Middle frontal gyrus (tissue), 1 donor: ENCODE measurements at regions not wholly inside any gene's neighbourhood (a gene's known extent, or its start where the extent isn't known, plus 50 kb on each side); places are given as distances from the start of the nearest gene placed in this dataset.
A peak's percentile ranks its signal among the peaks of the same experiment; 100 is the strongest.
"Not testable (repeated sequence)": the region's sequence is repeated elsewhere in the genome, so short reads cannot be mapped to it uniquely, and the experiment has no call there.

Experiments used
- DNase-seq: peaks from one replicate; pipeline ENCODE4 v3.0.0-alpha.2; 2015; ENCODE audit warnings: low spot score; ENCODE audit errors: extremely low spot score

DNA sequence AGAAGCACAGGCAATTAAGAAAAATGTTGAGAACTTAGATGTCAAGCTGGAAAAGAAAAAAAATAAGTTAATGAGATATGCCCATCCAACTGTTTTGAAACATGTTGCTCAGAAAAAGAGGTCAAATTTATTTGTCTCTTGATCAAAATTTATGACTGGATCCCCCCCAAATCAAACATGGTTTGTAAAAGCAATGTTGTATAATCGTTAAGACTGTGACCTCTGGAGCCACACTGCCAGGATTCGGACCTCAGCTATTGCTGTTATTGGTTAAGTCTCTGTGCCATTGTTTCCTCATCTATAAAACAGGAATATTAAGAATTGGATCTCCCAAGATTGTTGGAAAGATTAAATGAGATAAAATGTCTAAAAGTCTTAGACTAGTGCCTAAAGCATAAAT, 51.9 kb upstream of the LRRK2 start:
- no peak for DNase-seq

DNA sequence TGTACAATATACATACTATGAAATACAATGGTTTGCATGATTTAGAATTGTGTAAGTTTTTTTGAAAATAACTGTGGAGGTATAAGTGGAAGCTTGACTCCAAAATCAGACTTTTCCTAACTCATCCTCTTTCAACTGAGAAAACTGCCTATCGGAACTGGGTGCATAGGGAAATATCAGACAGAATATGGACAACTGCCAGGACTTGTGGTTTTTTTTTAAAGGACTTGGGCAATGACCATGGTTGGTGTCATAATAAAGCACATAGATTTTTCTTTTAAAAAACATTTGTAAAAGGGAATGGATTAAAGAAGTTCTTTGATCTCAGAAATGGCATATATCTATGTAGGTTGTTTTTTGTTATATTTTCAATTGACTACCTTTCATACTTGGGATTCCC, 53.3 kb upstream of the LRRK2 start:
- DNase-seq, result no peak

DNA sequence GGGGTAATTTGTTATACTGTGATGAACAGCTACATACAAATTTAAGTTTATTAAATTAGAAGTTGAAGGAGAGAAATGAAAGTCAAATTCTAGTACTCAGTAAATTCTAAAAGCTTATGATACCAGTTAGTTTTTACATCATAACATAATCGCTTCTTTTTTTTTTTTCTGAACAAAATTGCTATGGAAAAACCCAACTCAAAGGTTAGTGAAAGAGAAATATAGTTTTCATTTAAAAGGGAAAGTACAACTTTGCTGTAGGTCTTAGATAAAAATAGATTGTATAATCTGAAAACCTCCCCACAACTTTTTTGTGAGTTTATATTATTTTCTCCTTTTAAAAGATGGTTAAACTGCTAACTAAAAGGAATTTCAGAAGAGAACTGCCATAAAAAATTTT, 53.7 kb upstream of the LRRK2 start:
- no peak for DNase-seq

GRCh38 chr12:40170593-40170992, 54.2 kb upstream of the LRRK2 start:
- DNase-seq, result no peak

DNA sequence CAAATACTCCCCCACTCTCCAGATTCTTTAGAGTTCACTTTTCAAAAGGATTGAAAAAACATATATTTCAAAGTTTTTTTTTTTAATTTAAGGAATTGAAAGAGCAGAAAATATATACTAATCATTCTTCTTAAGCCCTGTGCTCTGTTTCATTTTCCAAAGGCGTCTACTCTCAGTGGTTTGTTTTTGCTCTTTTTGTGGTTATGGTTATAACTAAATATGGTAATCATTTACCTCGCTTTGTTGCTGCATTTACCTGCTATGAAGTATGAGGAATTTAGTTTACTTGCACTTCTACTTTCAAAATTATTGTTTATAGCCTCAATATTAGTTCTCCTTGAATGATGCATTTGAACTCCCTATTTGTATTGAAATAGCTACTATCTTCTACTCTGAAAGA, 55.9 kb upstream of the LRRK2 start:
- DNase-seq, result no peak

DNA sequence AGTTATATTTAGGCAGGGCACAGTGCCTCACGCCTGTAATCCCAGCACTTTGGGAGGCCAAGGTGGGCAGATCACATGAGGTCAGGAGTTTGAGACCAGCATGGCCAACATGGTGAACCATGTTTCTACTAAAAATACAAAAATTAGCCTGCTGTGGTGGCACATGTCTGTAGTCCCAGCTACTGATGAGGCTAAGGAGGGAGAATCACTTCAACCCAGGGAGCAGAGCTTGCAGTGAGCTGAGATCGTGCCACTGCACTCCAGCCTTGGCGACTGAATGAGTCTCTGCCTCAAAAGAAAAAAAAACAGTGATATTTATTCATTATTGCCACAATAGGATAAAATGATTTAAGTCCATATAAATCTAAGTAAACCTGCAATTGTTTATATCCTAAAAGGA, 56.4 kb upstream of the LRRK2 start:
- not testable (repeated sequence) for DNase-seq

DNA sequence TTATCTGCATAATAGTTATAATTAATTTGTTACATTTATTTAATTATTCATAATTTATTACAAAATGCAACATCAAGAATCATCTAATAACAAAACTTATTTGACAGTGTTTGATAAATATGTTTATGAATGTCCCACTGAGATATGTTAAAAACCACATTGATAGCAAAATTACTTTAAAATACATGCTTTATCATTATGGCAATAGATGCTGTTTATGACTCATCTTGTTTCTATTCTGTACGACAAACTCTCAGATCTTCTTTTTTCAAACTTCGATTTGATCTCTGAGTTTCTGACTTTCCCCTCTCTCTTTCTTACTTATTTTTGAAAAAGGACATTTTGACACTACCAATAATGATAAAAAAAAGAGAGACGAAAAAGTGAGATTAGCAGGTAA, 56.8 kb upstream of the LRRK2 start:
- no peak for DNase-seq

DNA sequence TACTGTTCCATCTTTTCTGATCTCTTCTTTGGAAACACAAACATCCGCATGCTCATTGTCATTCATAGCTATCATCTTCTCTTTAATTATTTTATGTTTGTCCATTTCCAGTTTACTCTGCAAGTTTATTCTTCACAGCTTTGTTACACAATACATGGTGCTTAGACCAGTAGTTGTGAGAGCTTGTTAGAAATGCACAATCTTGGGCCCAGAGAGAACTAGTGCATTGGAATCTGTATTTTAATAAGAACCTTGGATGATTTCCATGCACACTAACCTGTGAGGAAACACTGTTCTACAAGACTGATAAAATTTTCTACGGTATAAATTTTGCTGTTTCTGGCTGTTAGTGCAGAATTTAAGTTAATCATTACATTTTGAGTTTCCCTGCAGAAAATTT, 59.3 kb upstream of the SLC2A13 start:
- DNase-seq, result no peak

DNA sequence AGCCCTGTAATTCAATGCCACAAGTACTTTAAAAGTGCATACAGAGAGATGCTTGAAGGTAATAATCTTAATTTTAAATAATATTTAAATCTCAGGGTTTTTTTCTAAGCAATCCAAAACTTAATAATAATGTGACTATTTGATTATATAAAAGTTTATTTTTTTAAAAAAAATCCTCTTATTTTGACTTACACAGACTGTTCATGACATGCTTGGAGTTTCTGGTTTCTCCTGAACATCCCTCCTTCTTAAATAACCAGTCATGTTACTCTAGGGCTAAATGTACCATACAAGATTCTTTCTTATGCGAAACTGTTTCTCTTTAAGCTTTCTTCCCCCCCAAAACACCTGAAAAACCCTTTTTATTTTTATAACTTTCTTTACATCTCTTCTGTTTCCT, 58.2 kb upstream of the SLC2A13 start:
- DNase-seq, result no peak

GRCh38 chr12:40162033-40162432, 56.2 kb upstream of the SLC2A13 start:
- no peak for DNase-seq

- DNase-seq, result no peak
These were observed 52.8 kb upstream of the SLC2A13 start for GRCh38 chr12:40158592-40159111.

DNA sequence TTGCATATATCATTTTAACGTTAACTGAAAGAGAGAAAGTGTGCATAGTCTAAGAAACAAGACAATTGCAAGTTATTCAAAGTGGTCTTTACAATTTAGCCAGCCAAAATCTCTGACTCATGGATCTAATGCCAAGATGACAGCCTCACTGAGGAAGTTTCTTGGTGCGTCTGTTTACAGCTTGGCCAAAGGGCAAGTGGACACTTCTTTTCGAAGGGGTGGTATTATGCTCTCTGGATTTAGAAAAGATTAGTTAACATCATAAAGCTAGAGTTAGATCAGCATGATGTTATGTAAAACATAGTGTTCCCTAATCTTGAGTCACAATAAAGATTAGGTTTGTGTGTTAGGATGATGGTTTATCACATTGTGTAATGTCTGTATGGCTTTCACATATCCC, 51.5 kb upstream of the SLC2A13 start:
- DNase-seq, result no peak

DNA sequence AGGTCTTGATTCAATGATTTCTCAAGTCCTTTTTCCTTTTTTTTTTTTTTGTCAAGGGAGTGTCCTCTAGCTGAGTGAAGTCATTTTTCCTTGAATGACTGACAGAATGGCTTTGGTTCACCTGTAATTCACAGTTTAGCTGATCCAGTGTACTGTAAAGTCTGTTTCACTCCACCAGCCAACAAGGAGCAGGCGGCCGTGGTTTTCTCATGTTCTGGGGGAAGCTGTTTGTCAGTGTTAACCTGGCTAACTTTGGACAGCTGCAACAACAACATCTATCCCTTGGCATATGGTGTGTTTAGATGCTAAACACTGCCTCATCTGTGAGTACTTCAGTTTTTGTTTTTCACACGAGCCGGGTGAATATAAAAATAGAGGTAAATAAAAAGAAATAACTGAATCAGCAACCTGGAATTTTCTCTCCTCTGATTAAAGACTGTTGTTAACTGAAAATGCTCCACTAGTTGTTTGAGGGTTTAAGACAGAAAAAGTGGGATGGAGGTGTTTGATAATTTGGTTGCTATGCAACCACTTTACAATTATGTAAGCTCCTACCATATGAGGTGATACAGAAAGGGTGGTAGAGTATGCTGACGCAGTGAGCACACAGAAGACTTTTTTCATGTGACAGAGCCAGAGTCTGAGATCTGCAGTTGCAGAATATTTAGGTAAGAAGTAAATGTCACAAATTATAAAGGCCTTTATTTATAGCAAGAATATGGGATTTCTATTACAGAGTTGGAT, 50.3 kb upstream of the SLC2A13 start:
- DNase-seq, result peak; percentile 29
